ENCODE measurements at regions not wholly inside any gene's neighbourhood (a gene's known extent, or its start where the extent isn't known, plus 50 kb on each side); places are given as distances from the start of the nearest gene placed in this dataset.

GRCh38 chr6:19999319-20000191 is 162.4 kb downstream of the ID4 start:
- Histone ChIP-seq H3K9me3 (ENCODE audit: insufficient read depth, low read length) (no peaks in the 10 kb centered on the region), H3K79me2 (ENCODE audit: insufficient read depth, low read length) (no peaks in the 10 kb centered on the region), H3K9me2 (replicated peaks; ENCODE audit: insufficient read depth, low read length) (no peaks in the 10 kb centered on the region), H2AFZ (ENCODE audit: low read depth, low read length, severe bottlenecking) (peak overlapping the region; percentile 15), H3K27ac (ENCODE audit: low read depth, low read length) (no peak overlapping the region), H3K27me3 (ENCODE audit: low read length) (no peaks in the 10 kb centered on the region), H3F3A (ENCODE audit: insufficient read depth) (no peaks in the 10 kb centered on the region), H3K36me3 (ENCODE audit: low read length) (no peaks in the 10 kb centered on the region), H3K4me3 (ENCODE audit: insufficient read depth, low read length, poor library complexity, severe bottlenecking) (no peak overlapping the region), H3K9ac (ENCODE audit: low read length) (no peak overlapping the region), H4K20me1 (ENCODE audit: low read depth, low read length) (no peaks in the 10 kb centered on the region), H3K4me2 (ENCODE audit: low read depth, low read length, poor library complexity, severe bottlenecking) (no peak overlapping the region)
- no peak for TF ChIP-seq EZH2phosphoT487 (conservative IDR thresholded peaks at IDR 0.05; ENCODE audit: low read length)
- TF ChIP-seq CTCF (IDR thresholded peaks at IDR 0.05; ENCODE audit: insufficient read depth, low read length, poor library complexity, severe bottlenecking), result no peak

- TF ChIP-seq EZH2phosphoT487 (conservative IDR thresholded peaks at IDR 0.05; ENCODE audit: low read length), result no peak
- no peak for TF ChIP-seq CTCF (IDR thresholded peaks at IDR 0.05; ENCODE audit: insufficient read depth, low read length, poor library complexity, severe bottlenecking)
- Histone ChIP-seq H3F3A (ENCODE audit: insufficient read depth) (no peaks in the 10 kb centered on the region), H3K9me3 (ENCODE audit: insufficient read depth, low read length) (no peaks in the 10 kb centered on the region), H3K27me3 (ENCODE audit: low read length) (no peaks in the 10 kb centered on the region), H3K27ac (ENCODE audit: low read depth, low read length) (no peak overlapping the region), H2AFZ (ENCODE audit: low read depth, low read length, severe bottlenecking) (no peak overlapping the region), H3K9ac (ENCODE audit: low read length) (no peak overlapping the region), H4K20me1 (ENCODE audit: low read depth, low read length) (no peaks in the 10 kb centered on the region), H3K79me2 (ENCODE audit: insufficient read depth, low read length) (no peaks in the 10 kb centered on the region), H3K36me3 (ENCODE audit: low read length) (no peaks in the 10 kb centered on the region), H3K4me3 (ENCODE audit: insufficient read depth, low read length, poor library complexity, severe bottlenecking) (no peak overlapping the region), H3K4me2 (ENCODE audit: low read depth, low read length, poor library complexity, severe bottlenecking) (no peak overlapping the region), H3K9me2 (replicated peaks; ENCODE audit: insufficient read depth, low read length) (no peaks in the 10 kb centered on the region)
Measured at GRCh38 chr6:20001286-20001685, 164.1 kb downstream of the ID4 start.

DNA sequence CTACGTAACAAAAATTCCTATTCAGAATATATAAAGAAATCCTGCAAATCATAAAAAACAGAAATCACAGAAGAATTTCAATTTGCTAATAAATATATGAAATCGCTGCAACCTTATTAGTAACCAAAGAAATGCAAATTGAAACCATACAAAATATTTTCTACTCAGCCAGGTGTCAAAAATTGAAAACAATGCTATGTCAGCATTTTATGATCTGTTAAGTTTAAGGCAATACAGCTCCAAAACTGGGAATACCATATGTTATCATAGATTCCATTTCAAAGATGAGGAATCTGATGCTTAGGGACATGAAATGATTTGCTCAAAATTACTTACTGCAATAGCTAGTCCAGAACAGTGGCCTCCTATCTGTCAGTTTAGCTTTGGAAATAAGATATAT is 168.9 kb downstream of the ID4 start:
- Histone ChIP-seq H3K9me2 (replicated peaks; ENCODE audit: insufficient read depth, low read length) (no peaks in the 10 kb centered on the region), H3K27me3 (ENCODE audit: low read length) (no peaks in the 10 kb centered on the region), H4K20me1 (ENCODE audit: low read depth, low read length) (no peaks in the 10 kb centered on the region), H3K79me2 (ENCODE audit: insufficient read depth, low read length) (no peaks in the 10 kb centered on the region), H3K9me3 (ENCODE audit: insufficient read depth, low read length) (no peaks in the 10 kb centered on the region), H3K36me3 (ENCODE audit: low read length) (no peaks in the 10 kb centered on the region), H3K4me3 (ENCODE audit: insufficient read depth, low read length, poor library complexity, severe bottlenecking) (no peak overlapping the region), H3K9ac (ENCODE audit: low read length) (no peak overlapping the region), H3K4me2 (ENCODE audit: low read depth, low read length, poor library complexity, severe bottlenecking) (no peak overlapping the region), H3K27ac (ENCODE audit: low read depth, low read length) (no peak overlapping the region), H2AFZ (ENCODE audit: low read depth, low read length, severe bottlenecking) (no peak overlapping the region), H3F3A (ENCODE audit: insufficient read depth) (no peaks in the 10 kb centered on the region)
- no peak for TF ChIP-seq EZH2phosphoT487 (conservative IDR thresholded peaks at IDR 0.05; ENCODE audit: low read length)
- no peak for TF ChIP-seq CTCF (IDR thresholded peaks at IDR 0.05; ENCODE audit: insufficient read depth, low read length, poor library complexity, severe bottlenecking)
